Breast epithelium (tissue), 3 donors: ENCODE measurements at regions not wholly inside any gene's neighbourhood (a gene's known extent, or its start where the extent isn't known, plus 50 kb on each side); places are given as distances from the start of the nearest gene placed in this dataset.

Experiments
- POLR2A ChIP-seq: fragments of 450-650 bp; IDR thresholded peaks from one replicate; pipeline ENCODE4 v1.6.1; 2016; ENCODE audit warnings: antibody characterized with exemption, mild to moderate bottlenecking, moderate library complexity
- TF ChIP-seq, protein P1 (sequence below), 3 donors: fragments of 450-650 bp; IDR thresholded peaks; one replicate each; pipeline ENCODE4 v1.5.1; 2016 to 2017; ENCODE audit warnings: antibody characterized with exemption in 3 of 3, mild to moderate bottlenecking in 3 of 3, moderate library complexity in 3 of 3

DNA sequence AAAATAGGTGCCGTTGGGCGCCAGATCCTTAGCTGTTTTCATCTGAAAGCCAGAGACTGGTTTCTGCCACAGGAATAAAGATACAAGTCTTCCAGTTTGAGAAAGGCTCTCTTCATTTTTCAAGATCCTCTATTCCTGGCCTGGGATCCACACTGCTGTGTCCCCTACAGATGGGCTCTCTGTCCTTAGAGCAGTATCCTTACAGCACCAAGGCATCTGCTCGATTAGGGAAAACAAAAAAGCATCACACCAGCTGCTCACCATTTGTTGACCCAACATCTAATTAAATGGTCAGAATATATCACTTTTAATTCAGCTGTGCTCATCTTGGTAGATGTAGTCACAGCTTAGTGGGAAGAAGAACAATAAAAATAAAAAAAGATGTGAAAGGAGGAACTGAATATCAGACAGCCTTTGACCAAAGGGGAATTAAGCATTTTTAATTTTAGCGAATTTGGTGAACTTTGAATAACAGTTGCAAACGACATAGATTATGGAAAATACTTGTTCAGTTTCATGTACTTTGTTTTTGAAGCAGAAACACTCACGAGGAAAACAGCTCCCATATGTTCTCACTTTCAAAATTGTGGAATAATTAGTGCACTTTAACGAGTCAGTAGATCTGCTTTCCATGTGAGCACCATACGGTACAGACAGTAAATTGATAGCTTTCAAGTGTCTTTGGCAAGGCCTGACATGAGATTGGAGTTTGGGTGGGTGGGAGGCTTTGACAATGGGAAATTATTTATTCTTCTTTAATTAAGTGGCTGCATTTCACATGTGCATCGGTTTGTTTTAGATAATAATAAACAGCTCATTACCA lies 148.4 kb upstream of the CLNK start:
- TF ChIP-seq, protein P1, sequence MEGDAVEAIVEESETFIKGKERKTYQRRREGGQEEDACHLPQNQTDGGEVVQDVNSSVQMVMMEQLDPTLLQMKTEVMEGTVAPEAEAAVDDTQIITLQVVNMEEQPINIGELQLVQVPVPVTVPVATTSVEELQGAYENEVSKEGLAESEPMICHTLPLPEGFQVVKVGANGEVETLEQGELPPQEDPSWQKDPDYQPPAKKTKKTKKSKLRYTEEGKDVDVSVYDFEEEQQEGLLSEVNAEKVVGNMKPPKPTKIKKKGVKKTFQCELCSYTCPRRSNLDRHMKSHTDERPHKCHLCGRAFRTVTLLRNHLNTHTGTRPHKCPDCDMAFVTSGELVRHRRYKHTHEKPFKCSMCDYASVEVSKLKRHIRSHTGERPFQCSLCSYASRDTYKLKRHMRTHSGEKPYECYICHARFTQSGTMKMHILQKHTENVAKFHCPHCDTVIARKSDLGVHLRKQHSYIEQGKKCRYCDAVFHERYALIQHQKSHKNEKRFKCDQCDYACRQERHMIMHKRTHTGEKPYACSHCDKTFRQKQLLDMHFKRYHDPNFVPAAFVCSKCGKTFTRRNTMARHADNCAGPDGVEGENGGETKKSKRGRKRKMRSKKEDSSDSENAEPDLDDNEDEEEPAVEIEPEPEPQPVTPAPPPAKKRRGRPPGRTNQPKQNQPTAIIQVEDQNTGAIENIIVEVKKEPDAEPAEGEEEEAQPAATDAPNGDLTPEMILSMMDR (IDR thresholded peaks at IDR 0.05) = no peak
- TF ChIP-seq POLR2A = no peak
